HL-60 (cell line): ENCODE measurements at regions not wholly inside any gene's neighbourhood (a gene's known extent, or its start where the extent isn't known, plus 50 kb on each side); places are given as distances from the start of the nearest gene placed in this dataset.

Experiments used
- DNase-seq, 2 experiments: peaks; one replicate each; pipeline ENCODE4 v3.0.0-alpha.2; 2010 to 2020; ENCODE audit warnings: low read depth in 1 of 2, low spot score in 1 of 2
- H3K27ac ChIP-seq: fragments of 250-450 bp; sonication (Bioruptor Pico); replicated peaks from 2 replicates; pipeline ENCODE4 v1.5.1; 2020; ENCODE audit warnings: mild to moderate bottlenecking, moderate library complexity
- H3K27me3 ChIP-seq: fragments of 250-450 bp; sonication (Bioruptor Pico); 2 replicates; pipeline ENCODE4 v1.5.1; 2021; ENCODE audit warnings: mild to moderate bottlenecking, moderate library complexity; ENCODE audit not compliant: insufficient read depth, poor library complexity, severe bottlenecking
- H3K4me3 ChIP-seq: replicated peaks from 2 replicates; pipeline ENCODE4 v1.5.1; 2011; ENCODE audit warnings: mild to moderate bottlenecking, control low read depth, low read length; ENCODE audit not compliant: insufficient read depth
- GABPA ChIP-seq: IDR thresholded peaks from 2 replicates; pipeline ENCODE4 v1.6.1; 2012; ENCODE audit warnings: low read depth
- POLR2AphosphoS5 ChIP-seq: IDR thresholded peaks from 2 replicates; pipeline ENCODE4 v1.6.1; 2012; ENCODE audit warnings: low read depth
- SPI1 ChIP-seq: IDR thresholded peaks from 2 replicates; pipeline ENCODE4 v1.6.1; 2012; ENCODE audit warnings: low read depth, mild to moderate bottlenecking, borderline replicate concordance
- TF ChIP-seq, protein P1 (sequence below): IDR thresholded peaks from one replicate; pipeline ENCODE4 v1.5.1; 2011; ENCODE audit warnings: low read length, control low read depth, inconsistent platforms; ENCODE audit not compliant: insufficient read depth
- TF ChIP-seq, protein P2 (sequence below): IDR thresholded peaks from 2 replicates; pipeline ENCODE4 v1.6.1; 2012; ENCODE audit warnings: low read depth; ENCODE audit not compliant: insufficient replicate concordance

DNA sequence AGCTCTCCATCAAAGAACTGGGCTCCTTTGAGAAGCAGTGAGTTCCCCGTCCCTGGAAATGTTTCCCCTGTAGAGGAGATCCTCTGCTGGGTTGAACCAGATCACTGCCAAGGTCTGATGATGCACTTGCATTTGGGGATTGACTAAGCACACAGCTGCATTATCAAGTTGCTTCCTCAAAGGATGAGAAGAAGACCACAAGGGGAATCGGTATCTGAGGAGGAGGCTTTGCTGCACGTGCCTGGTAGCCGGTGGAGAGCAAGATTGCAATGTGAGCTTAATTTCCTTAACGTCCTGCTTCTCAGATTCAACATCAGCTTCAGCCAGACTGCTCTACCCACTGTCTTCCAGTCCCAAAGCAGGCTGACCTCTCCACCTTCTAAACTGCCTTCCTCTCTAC, 128.8 kb upstream of the STMND1 start:
- H3K4me3 ChIP-seq = no peak overlapping the region
- H3K27ac ChIP-seq = no peak overlapping the region
- TF ChIP-seq, protein P1, sequence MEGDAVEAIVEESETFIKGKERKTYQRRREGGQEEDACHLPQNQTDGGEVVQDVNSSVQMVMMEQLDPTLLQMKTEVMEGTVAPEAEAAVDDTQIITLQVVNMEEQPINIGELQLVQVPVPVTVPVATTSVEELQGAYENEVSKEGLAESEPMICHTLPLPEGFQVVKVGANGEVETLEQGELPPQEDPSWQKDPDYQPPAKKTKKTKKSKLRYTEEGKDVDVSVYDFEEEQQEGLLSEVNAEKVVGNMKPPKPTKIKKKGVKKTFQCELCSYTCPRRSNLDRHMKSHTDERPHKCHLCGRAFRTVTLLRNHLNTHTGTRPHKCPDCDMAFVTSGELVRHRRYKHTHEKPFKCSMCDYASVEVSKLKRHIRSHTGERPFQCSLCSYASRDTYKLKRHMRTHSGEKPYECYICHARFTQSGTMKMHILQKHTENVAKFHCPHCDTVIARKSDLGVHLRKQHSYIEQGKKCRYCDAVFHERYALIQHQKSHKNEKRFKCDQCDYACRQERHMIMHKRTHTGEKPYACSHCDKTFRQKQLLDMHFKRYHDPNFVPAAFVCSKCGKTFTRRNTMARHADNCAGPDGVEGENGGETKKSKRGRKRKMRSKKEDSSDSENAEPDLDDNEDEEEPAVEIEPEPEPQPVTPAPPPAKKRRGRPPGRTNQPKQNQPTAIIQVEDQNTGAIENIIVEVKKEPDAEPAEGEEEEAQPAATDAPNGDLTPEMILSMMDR = no peak
- TF ChIP-seq POLR2AphosphoS5 (no peak), GABPA (no peak), SPI1 (no peak)
- TF ChIP-seq, protein P2, sequence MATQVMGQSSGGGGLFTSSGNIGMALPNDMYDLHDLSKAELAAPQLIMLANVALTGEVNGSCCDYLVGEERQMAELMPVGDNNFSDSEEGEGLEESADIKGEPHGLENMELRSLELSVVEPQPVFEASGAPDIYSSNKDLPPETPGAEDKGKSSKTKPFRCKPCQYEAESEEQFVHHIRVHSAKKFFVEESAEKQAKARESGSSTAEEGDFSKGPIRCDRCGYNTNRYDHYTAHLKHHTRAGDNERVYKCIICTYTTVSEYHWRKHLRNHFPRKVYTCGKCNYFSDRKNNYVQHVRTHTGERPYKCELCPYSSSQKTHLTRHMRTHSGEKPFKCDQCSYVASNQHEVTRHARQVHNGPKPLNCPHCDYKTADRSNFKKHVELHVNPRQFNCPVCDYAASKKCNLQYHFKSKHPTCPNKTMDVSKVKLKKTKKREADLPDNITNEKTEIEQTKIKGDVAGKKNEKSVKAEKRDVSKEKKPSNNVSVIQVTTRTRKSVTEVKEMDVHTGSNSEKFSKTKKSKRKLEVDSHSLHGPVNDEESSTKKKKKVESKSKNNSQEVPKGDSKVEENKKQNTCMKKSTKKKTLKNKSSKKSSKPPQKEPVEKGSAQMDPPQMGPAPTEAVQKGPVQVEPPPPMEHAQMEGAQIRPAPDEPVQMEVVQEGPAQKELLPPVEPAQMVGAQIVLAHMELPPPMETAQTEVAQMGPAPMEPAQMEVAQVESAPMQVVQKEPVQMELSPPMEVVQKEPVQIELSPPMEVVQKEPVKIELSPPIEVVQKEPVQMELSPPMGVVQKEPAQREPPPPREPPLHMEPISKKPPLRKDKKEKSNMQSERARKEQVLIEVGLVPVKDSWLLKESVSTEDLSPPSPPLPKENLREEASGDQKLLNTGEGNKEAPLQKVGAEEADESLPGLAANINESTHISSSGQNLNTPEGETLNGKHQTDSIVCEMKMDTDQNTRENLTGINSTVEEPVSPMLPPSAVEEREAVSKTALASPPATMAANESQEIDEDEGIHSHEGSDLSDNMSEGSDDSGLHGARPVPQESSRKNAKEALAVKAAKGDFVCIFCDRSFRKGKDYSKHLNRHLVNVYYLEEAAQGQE = no peak
- DNase-seq = peak in 1 of 2 experiments; percentile 50
- H3K27me3 ChIP-seq = no peaks in the 10 kb centered on the region

DNA sequence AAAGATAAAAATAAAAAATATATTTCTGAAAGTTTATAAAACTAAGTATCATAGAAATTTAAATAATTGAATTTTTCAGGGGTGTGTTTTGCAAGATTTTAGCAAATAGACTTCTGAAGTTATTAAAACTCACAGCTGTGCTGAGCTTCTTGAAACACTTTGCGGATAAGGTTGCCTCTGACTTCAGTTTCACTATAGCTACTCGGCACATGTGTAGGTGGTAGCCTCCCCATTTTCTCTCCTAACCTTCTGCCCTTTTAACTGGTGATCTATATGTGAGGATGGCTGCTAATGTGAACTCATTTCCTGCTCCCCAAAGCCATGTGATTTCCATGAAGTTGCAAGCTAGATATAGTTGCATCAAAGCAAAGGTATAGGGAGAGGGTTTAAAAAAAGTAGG, 129.3 kb upstream of the STMND1 start:
- H3K27ac ChIP-seq = no peak overlapping the region
- no peak for DNase-seq
- H3K27me3 ChIP-seq = no peaks in the 10 kb centered on the region
- no peak for TF ChIP-seq SPI1
- TF ChIP-seq, protein P1 = no peak
- TF ChIP-seq, protein P2 = no peak
- no peak for TF ChIP-seq POLR2AphosphoS5
- no peak for TF ChIP-seq GABPA
- H3K4me3 ChIP-seq = no peak overlapping the region

DNA sequence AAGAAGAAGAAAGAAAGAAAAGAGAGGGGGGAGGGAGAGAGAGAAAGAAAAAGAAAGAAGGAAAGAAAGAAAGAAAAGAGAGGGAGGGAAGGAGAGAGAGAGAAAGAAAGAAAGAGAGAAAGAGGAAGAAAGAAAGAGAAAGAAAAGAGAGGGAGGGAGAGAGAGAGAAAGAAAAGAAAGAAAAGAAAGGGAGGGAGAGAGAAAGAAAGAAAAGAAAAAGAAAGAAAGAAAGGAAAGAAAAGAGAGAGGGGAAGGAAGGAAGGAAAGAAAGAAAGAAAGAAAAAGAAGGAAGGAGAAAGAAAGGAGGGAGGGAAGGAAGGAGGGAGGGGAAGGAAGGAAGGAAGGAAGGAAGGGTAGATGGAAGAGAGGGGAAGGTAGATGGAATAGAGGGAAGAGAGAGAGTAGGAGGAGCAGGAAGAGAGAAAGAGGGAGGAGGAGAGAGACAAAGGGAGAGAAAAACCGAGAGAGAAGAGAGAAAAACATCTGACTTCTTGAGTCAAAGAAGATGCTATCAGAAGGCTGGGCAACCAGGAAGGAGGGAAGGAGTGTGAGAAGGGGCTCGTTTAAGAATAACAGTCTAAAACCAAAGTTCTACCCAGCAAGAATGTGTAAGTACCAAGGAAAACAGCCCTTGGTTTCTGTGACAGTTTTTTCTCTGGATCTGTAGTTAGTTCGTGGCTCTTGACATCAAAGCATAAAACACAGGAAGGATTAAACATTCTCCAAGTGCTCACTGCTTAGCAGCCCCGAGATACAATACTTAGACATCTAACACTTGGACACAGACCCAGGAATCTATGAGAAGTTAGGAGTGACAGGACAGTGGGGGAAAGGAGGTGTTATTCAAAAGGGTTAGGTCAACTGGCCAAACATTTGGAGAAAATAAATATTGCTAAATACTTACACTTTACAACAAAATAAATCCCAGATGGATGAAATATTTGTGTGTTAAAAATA, 131.9 kb upstream of the STMND1 start:
- Histone ChIP-seq H3K27ac (no peak overlapping the region), H3K4me3 (no peak overlapping the region), H3K27me3 (no peaks in the 10 kb centered on the region)
- no peak for TF ChIP-seq POLR2AphosphoS5
- no peak for TF ChIP-seq GABPA
- TF ChIP-seq, protein P1 = no peak
- no peak for TF ChIP-seq SPI1
- TF ChIP-seq, protein P2 = no peak
- DNase-seq = no peak
